Femur (tissue), 1 donor: ENCODE measurements at regions not wholly inside any gene's neighbourhood (a gene's known extent, or its start where the extent isn't known, plus 50 kb on each side); places are given as distances from the start of the nearest gene placed in this dataset.

Experiments used
- DNase-seq: peaks from one replicate; pipeline ENCODE4 v3.0.0-alpha.2; 2017

DNA sequence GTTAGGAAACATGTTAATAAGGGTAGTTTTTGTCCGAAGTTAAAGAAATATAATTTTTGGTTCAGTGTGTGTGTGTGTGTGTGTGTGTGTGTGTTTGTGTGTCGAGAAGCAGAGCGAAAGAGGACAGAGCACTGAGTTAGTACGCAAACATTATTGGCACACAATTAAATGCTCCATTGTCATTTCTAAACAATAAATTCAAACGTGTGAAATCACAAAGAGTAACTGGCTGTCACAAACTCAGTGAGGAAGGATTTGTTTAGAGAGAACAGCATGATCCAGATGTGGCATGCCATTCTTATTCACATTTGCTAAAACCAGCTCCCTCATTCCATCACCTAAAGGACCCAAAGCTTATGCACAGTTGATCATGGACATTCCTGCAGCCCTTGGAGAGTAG lies 970.8 kb downstream of the DTWD2 start:
- no peak for DNase-seq

DNA sequence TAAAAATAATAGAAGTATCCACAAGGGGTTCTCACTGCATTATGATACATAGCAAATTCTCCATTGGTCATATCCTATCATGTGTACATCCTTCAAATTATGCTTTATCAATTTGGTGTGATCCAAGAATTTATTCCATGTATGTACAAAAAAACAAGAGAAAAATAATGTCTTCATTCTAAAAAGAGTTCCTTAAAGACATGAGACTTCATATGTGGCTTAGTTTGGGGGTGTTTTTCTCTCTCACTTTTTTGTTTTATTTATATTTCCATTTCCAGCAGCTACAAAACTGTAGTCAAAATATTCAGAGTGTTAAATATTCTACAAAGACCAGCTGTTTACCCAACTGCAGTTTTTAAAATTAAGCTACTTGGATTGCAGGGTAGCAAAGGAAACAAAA lies 972.0 kb downstream of the DTWD2 start:
- DNase-seq, result no peak

DNA sequence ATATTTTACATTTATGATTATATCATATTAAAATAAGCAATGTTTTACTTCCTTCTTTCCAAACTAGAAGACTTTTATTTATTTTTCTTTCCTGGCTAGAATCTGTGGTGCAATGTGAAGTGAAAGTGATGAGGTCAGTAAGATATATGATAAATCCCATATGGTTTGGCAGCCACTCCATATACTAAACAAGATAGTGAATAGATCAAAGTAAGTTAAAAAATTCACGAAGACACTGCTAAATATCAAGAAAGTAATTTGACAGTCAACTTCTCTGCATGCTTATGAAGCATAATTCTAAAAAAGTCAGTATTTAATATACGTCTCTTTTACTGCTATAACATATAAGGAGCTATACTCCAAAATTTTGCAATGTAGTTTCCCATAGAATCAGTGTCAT lies 972.8 kb downstream of the DTWD2 start:
- no peak for DNase-seq

DNA sequence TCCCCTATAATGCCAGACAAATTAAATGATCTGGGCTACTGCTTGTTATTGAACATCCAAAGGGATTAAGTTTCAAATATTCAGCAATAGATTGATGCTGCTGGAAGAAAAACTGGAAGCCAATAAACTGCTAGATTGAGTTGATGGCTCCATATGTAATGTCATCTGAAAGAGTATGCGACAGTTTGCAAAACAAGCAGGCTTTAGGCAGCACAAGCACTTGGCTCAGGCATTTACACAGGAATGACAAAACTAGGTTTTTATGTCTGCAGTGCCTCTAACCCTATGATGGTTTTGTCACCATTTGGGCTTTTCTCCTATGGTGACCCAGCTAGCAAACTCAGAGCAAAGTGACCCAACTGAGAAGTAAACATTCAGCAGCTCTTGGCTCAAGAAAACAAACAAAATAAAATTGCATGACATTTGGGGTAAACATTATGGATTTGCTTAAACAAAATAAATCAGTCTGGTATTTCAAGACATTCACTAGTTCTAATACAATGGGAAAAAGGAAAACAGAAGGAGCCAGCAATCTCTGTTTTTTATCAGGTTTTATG lies 978.5 kb downstream of the DTWD2 start:
- DNase-seq, result no peak

DNA sequence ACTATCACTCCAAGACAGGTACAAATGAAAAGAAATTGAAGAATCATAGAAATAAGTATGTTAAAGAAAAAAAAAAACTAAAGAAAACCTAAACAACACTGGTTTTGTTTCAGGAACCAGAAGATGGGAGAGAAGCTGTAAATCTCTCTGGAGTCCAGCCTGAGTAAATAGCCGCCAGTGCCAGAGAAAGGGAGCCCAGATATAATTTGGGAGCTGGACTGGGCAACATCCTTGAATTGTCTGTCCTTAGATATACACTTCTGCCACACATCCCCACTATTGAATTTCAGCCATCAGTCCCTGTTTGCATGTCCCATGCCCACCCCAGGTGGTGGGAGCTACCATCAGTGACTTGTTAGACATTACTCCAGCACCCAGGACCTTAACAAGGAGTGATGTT lies 979.6 kb downstream of the DTWD2 start:
- DNase-seq, result no peak

DNA sequence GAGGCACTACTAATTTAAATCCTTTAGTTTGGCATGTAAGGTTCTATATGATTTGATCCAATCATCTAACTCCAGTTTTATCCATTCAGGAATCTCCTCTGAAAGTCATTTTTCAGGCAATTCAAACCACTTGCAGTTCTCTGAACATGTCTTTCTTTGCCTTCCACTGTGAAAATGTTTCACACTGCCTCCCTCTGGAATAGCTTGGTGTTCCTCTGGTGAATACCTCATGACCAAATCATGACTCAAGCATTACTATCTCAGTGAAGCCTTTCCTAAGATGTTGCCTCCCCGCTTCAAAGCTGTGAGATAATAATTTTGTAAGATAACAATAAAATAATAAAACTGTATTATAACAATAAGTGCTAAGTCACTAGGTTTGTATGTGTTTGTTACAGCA lies 981.1 kb downstream of the DTWD2 start:
- DNase-seq, result no peak

DNA sequence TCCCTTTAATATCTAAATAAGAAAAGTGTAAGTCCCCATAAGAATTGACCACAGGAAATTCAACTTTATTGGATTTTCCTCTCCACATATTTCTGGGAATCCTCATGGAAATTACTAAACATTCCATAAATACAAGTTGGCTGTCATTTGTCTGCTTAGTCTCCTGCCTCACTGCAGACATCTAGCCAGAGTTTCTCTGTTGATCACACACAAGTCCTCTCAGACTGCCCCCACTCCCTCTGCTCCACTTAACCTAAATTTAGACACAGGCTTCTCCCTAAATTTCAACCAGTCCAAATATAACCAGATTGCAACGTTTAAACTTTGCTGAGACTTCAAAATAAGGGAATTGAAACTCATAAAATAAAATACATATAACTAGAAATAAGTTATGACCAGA lies 982.1 kb downstream of the DTWD2 start:
- DNase-seq, result peak; percentile 25

DNA sequence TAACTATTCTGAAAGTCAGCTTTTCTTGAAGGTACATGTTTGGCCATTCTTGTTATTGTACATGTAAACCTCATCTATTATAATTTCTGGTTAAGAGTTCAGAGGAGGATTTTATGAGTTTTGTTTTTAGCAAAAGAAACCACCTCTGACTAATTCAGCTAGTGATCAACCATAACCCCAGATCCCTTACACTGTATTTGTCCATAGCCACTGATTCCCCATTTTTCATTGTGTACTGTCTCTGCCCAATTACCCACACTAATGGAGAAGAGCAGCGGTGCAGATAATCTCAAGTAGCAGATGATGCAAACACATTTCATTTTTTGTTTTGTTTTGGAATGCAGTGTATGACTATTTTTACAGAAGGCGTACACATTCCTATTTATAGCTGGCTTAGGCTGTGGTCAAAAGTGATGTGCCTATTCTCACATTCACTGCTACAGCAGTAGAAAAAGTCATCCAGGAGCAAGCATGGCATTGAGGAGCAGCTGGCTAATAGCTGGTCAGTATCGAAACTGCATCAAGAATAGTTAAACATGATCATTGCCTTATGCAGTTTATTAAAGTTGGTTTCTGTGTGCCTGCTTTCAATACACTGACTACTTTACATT lies 988.3 kb downstream of the DTWD2 start:
- DNase-seq, result no peak

DNA sequence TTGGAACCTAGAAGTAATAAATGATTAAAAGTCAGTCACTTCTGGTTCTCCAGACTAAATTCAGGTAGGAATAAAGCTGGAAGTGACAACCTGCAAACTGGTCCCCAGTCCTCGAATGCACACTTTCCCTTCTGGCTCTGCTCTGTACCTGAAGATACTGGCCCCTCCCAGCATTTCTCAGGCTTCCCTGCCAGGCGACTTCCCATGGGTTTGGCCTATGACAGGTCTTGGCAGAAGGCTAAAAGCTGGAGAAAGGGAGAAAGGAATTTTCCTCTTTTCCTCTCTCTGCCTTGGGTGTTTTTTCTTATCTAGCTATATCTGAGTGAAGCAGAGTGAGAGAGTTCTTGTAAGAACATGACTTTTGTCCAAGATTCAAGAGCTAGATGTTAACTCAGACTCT lies 1005.7 kb downstream of the DTWD2 start:
- DNase-seq, result no peak

DNA sequence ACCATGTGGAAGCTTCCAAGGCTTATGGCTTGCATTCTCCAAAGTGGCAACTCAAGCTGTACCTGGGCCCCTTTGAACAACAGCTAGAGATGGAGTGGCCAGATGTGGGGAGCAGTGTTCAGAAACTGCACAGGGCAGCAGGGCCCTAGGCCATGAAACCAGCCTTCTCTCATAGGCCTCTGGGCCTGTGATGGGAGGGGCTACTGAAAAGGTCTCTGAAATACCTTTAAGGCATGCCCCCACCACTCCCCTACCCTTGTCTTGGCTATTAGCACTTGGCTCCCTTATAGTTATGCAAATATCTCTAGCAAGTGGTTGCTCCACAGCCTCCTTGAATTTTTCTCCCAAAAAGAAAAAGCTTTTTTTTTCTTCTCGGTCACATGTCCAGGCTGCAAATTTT lies 1014.6 kb downstream of the DTWD2 start:
- no peak for DNase-seq

DNA sequence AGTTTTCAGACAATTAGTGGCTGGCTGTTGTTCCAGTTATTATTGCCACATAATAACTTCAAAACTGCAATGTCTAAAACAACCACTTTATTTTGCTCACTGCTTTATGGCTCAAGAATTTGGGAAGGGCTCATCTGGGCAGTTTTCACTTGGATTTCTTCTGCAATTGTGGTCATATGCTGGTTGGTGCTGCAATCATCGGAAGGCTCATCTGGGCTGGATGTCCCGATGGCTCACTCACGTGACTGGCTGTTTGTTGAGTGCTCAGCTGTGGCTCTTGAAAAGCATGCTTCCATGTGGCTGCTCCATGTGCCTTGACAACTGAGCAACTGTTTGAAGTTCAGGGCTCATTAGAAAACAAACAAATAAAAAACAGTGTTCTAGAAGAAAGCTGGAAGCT lies 1032.5 kb downstream of the DTWD2 start:
- DNase-seq, result no peak

DNA sequence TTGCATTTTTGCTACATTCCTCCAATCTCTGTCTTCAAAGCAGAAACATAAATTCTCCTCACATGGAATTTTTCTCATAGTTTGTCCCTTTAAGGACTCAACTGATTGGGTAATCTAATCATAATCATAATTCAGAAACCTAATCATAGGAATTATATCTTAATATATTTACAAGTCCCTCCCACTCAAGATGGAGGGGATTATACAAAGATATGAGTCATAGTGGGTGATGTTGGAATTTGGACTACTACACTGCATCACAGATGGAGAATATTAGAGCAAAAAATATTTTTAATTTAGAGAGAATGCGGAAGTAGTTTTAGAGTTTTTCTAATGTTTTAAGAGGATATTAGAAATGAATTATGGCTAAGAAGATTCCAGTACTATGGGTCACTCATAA lies 1034.0 kb downstream of the DTWD2 start:
- DNase-seq, result no peak

DNA sequence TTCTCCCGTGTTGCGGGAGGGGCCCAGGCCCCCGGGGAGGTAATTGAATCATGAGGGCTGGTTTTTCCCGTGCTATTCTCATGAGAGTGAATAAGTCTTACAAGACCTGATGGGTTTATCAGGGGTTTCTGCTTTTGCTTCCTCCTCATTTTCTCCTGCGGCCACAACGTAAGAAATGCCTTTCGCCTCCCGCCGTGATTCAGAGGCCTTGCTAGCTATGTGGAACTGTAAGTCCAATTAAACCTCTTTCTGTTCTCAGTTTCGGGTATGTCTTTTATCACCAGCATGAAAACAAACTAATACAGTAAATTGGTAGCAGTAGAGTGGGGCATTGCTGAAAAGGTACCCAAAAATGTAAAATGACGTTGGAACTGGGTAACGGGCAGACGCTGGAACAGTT lies 1035.1 kb downstream of the DTWD2 start:
- no peak for DNase-seq

DNA sequence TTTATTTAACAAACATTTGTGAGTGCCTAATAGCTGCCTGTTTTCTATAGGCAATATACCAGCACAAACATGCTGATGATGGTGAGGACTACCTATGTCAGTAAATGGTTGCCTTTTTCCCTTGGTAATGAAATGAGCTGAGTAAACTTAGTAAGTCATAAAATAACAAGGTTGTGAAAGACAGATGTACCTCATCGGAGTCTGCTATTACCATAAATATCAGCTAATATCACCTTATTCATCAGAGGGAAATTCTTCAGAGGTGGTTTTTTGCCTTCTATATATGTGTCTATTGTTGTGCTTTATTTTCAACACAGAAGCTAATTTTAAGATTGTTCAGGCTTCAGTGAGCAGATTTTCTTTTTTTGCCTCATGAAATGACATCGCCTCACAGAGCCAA lies 1040.5 kb downstream of the DTWD2 start:
- DNase-seq, result no peak

DNA sequence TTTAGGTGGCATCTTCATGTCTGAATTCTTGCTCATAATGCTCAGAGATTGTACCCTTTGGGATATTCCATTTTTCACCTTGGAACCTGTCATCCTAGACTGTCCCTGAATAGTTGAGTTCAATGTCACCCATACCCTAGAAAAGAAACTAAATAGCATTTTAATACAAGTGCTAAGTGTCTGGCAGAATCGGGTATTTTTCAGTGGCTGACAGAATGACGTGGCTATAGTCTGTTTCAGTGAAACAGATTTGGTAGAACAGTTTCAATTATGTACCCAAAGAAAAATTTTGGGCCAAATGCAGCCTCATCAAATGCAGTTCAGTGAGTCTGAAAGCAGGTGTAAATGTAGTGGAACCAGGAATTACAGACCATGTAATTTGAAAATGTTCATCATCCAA lies 1041.2 kb downstream of the DTWD2 start:
- DNase-seq, result no peak

DNA sequence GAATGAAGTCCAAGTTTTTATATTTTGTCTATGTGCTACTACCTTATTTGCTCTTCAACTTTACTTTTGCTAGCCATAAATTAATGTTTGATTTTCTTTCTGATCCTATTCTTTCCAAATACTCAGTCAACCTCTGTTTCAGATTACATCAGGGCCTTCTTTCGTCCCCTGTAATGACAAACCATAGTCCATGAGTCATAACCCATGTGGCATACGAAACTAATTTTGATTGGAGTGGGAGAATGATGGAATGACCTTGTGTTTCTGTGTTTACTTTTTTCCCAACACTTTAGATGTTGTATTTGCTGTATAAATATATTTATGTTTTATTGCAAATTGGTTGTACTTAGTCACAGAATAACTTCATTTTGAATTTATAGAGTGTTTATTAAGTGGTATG lies 1043.1 kb downstream of the DTWD2 start:
- no peak for DNase-seq

DNA sequence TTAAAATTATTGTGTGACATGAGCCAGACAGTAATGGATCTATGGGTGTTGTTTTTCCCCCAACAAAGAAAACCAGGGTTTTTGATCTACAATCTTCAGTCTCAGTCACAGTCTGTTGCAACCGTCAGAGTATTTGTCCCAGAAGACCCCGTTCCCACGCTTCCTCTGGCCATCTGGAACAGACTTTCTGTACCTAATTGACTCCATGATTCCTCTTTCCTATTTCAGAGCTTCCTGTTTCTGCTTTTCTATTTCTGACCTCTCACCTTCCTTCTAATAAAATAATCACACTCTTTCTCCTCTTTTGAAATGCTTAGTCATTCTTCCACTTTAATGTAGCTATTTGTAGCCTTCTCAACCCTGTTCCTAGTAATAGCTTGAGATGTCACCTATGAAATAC lies 1044.8 kb downstream of the DTWD2 start:
- DNase-seq, result no peak

DNA sequence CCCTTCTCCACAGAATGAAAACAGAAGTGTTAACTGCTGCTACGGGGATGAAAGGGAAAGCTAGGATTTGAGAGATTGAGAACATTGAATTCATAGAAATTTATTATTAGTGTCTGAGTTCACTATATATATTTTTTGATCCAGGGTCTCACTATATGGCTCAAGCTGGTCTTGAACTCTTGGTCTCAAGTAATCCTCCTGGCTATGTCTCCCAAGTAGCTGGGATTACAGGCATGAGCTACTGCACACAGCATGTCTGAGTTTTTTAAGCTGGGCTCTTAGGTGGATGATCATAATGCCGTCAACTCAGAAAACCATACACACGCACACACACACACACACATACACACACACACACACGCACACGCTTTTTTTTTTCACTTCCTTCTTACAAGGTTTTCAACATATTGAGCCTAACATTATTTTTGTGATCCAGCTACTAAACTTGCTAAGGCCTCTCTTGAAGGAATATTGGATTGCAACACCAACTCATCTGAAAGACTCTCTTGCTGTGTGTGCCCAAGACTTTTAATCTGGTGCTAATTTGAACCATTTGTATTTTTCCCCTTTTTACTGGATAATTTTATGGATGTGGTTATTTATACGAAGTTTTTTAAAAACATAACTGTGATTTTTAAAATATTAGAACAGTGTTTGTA lies 1045.4 kb downstream of the DTWD2 start:
- DNase-seq, result no peak

DNA sequence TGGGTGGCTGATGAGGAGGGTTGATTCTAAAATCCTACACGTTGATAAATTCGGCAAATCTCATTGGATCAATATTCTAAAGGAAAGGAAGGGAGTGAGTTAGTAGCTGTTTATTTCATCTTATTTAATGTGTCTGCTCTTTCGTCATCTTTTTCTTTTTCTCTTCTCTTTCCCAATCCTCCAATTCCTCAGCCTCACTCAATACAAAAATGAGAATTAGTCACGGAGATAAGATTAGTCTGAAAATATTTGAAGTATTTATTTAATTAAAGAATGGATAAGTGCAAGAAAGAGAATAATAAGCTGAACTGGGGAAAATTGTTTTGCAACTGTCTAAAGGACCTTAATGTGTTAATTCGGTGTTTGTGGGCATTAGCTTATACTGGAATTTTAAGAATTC lies 1095.1 kb downstream of the DTWD2 start:
- no peak for DNase-seq

DNA sequence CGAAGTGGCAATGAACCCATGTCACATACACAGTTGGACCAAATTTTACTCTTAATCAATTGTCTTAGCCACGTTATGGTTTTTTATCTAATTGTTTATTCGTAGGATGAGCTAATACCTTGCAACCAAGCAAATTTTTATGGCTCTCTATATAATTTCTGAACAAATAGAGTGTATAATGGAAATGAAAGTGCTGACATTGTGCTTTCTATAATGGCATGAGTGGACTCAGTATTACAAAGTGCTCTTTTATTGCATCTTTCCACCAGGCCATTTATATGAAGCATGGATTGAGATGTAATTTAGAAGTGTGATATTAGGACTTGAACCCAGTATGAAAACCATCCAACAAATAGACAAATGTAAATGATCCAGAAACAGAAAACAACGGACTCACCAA lies 1096.0 kb downstream of the DTWD2 start:
- DNase-seq, result no peak

DNA sequence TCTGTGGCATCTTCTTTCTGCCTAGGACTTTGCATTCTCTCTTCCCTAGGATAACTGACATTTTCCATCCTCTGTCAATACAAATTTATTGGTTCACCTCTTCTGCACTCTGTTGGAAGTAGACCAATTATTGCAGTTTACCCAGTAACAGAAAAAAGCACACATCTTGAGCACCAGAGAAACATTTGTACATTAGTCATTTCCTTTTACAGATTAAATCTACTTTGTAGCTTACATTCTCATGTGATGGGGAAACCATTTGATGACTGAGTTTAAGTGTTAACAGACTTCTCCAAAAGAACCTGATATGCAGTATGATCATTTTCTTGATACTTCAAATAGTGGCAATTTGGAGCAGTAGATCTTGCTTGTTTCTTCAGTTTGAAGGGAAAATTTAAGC lies 1098.8 kb downstream of the DTWD2 start:
- no peak for DNase-seq

DNA sequence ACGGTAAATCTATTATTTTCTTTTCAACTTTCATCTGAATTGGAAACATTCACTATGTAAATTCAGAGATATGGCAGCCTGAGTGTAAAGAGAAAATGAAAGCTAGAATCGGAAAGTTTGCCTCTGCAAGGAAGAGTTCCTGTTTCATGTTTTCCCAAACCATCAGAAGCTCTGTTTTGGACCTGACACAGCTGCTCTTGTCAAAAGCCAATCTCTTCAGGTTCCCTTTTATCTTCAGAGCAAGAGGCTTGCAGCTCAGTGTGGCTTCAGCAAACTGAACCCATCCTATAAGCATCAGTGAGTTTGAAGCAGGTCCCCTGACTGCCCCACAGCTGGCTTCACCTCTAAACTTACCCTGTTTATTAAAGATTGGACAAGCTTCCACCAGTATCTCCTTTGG lies 1099.7 kb downstream of the DTWD2 start:
- no peak for DNase-seq

DNA sequence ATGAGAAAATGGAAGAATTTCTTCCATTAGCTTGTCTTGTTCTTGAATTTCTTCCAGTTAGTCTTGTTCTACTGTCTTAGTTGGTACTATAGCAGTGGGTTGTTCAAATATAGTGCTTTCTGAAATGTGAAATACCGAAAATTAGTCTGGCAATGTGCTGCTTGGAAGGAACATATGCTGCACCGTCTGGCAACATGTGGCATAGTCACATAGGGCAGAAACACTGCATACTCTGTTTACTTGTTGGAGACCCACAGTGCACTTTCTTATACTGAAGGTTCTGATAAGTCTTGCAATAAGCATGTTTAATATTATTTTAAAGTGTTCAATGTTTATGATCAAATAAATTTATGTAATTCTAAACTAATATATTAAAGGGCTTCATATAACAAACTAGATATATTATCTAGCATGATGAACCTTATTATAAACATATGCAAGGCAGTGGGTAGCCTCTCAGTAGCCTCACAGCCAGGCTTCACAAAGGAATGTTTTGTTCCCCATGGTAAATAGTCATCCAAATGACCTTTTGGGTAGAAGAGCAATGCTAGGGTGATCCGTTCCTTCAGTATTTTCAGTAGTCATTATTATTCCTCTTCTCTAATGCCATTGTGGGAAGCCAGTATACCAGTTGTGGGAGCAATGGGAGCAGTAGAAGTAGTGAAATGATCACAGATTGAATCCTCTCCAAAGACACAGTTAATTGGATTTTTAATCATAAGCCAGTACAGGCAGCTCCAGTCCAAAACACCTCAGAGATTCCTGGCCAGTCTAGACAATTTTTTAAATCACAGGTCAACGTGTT lies 1106.7 kb downstream of the DTWD2 start:
- DNase-seq, result no peak

DNA sequence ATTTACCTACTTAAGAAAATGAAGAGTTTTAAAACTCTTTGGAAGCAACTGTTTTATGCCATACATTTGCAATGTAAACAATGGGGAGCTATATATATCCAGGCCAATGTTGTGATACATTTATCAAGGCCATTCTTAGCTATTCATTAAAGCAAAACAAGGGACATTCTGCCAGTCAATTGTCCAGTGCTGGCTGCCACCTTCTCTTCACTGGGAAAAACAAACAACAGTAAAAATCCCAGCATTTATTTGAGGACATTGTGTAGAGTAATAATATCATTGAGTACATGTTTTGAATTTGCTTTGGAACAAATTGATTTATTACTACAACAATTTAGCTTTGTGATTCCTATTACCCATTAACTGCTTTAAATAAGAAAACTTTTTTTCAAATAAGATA lies 1107.4 kb downstream of the DTWD2 start:
- no peak for DNase-seq
